ENCODE measurements at regions not wholly inside any gene's neighbourhood (a gene's known extent, or its start where the extent isn't known, plus 50 kb on each side); places are given as distances from the start of the nearest gene placed in this dataset.

DNA sequence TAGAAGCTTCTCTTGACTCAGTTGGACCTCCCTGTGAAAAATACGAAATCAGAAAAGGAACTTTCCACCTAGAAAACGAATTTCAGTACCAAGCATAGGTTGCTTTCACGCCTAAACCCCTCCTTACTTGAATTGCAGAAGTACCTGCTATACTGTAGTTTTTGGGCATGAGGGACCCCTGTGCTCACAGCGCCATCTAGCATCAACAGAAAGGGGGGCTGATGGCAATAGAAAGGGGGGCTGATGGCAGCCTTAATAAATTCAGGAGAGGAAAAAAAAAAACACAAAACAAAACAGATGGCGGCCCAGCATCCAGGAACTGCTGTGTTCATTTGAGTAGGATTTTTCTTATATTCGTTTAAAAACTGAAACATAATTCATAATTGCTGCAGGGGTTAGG, 96.7 kb downstream of the NPAP1 start:
- Histone ChIP-seq H4K20me1 (ENCODE audit: insufficient read depth) (no peaks in the 10 kb centered on the region), H3K4me1 (ENCODE audit: control insufficient read depth in 1 of 2, insufficient read depth in 2 of 2, low read length in 2 of 2) (no peaks in the 10 kb centered on the region), H3K9ac (ENCODE audit: low read length) (no peak overlapping the region), H3K9me2 (ENCODE audit: insufficient read depth) (no peaks in the 10 kb centered on the region), H2AFZ (ENCODE audit: low read depth, low read length, poor library complexity, severe bottlenecking) (no peak overlapping the region), H3K27ac (ENCODE audit: low read depth, low read length) (no peak overlapping the region), H3K9me3 (ENCODE audit: control insufficient read depth in 1 of 2, insufficient read depth in 1 of 2, low read depth in 1 of 2, low read length in 2 of 2) (peaks cover 3 to 19% of the 10 kb centered on the region in 2 experiments; a peak in 2 of 4 replicates), H3K36me3 (ENCODE audit: control insufficient read depth in 1 of 2, insufficient read depth in 2 of 2, low read length in 2 of 2) (no peaks in the 10 kb centered on the region), H3K4me3 (replicated peaks in 1 of 2; ENCODE audit: low read depth in 1 of 2, low read length in 2 of 2) (no peak overlapping the region), H3K79me2 (ENCODE audit: insufficient read depth, low read length) (no peaks in the 10 kb centered on the region), H3K4me2 (ENCODE audit: low read length) (no peak overlapping the region), H3K27me3 (ENCODE audit: insufficient read depth, low read length) (no peaks in the 10 kb centered on the region)
- TF ChIP-seq RAD21 (IDR thresholded peaks at IDR 0.05; ENCODE audit: low read depth): no peak
- no peak for TF ChIP-seq EGR1 (IDR thresholded peaks at IDR 0.05; ENCODE audit: low read depth)
- TF ChIP-seq EZH2phosphoT487 (IDR thresholded peaks at IDR 0.05; ENCODE audit: borderline replicate concordance): no peak
- TF ChIP-seq, protein P1, sequence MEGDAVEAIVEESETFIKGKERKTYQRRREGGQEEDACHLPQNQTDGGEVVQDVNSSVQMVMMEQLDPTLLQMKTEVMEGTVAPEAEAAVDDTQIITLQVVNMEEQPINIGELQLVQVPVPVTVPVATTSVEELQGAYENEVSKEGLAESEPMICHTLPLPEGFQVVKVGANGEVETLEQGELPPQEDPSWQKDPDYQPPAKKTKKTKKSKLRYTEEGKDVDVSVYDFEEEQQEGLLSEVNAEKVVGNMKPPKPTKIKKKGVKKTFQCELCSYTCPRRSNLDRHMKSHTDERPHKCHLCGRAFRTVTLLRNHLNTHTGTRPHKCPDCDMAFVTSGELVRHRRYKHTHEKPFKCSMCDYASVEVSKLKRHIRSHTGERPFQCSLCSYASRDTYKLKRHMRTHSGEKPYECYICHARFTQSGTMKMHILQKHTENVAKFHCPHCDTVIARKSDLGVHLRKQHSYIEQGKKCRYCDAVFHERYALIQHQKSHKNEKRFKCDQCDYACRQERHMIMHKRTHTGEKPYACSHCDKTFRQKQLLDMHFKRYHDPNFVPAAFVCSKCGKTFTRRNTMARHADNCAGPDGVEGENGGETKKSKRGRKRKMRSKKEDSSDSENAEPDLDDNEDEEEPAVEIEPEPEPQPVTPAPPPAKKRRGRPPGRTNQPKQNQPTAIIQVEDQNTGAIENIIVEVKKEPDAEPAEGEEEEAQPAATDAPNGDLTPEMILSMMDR (IDR thresholded peaks at IDR 0.05 in 2 of 3, conservative IDR thresholded peaks at IDR 0.05 in 1 of 3; ENCODE audit: borderline replicate concordance in 1 of 3, insufficient read depth in 1 of 3, low read depth in 2 of 3, low read length in 2 of 3): no peak
- TF ChIP-seq REST (IDR thresholded peaks at IDR 0.05; ENCODE audit: low read depth): no peak
- TF ChIP-seq SRF (IDR thresholded peaks at IDR 0.05; ENCODE audit: low read depth): no peak
- TF ChIP-seq FOSL1 (IDR thresholded peaks at IDR 0.05; ENCODE audit: low read depth): no peak
- no peak for TF ChIP-seq CBX3 (IDR thresholded peaks at IDR 0.05; ENCODE audit: low read depth)
- no peak for TF ChIP-seq ZFX (IDR thresholded peaks at IDR 0.05)
- TF ChIP-seq ZNF274 (IDR thresholded peaks at IDR 0.05; ENCODE audit: low read depth, low read length): no peak
- TF ChIP-seq, protein P2, sequence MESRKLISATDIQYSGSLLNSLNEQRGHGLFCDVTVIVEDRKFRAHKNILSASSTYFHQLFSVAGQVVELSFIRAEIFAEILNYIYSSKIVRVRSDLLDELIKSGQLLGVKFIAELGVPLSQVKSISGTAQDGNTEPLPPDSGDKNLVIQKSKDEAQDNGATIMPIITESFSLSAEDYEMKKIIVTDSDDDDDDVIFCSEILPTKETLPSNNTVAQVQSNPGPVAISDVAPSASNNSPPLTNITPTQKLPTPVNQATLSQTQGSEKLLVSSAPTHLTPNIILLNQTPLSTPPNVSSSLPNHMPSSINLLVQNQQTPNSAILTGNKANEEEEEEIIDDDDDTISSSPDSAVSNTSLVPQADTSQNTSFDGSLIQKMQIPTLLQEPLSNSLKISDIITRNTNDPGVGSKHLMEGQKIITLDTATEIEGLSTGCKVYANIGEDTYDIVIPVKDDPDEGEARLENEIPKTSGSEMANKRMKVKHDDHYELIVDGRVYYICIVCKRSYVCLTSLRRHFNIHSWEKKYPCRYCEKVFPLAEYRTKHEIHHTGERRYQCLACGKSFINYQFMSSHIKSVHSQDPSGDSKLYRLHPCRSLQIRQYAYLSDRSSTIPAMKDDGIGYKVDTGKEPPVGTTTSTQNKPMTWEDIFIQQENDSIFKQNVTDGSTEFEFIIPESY (IDR thresholded peaks at IDR 0.05; ENCODE audit: extremely low read depth, insufficient replicate concordance, low read length): no peak
- no peak for TF ChIP-seq SP1 (IDR thresholded peaks at IDR 0.05; ENCODE audit: low read depth)
- TF ChIP-seq CEBPB (IDR thresholded peaks at IDR 0.05; ENCODE audit: low read depth): no peak
- TF ChIP-seq EZH2 (IDR thresholded peaks at IDR 0.05): no peak
- intact Hi-C loops (cut with micrococcal nuclease): no loop called here
- RAD21 ChIA-PET (ENCODE audit: low non-redundant PET in 1 of 2, low total read pairs in 2 of 2, uncharacterized antibody in 2 of 2, unreplicated experiment in 2 of 2): no interaction called here
- POLR2A ChIA-PET: no interaction called here
- BruUV-seq (replicated peaks): no TSS peak
- DNase-seq (ENCODE audit: low read depth, low spot score) (no peak), ATAC-seq (no peak)
- CTCF ChIA-PET: no interaction called here
